ENCODE measurements at regions not wholly inside any gene's neighbourhood (a gene's known extent, or its start where the extent isn't known, plus 50 kb on each side); places are given as distances from the start of the nearest gene placed in this dataset.
A peak's percentile ranks its signal among the peaks of the same experiment; 100 is the strongest.

DNA sequence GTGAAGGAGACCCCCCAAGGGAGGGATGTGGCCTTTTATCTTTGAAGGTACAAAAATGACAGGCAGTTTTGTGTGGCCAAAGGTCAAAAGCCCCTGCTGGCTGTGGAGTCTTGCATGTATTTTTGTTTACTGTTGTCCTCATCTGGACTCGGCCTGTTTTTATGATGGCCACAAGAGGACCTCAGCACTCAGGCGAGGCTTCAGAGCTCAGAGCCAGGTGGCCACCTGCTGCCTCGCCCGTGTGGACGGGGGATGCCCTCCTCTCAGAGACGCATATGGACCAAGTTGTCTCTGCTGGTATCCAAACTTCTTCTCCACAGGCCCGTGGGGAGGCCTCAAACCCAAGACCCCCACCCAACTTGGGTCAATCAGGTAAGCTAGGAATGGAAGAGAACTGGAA is 118.2 kb downstream of the DACT2 start:
- TF ChIP-seq, protein P1, sequence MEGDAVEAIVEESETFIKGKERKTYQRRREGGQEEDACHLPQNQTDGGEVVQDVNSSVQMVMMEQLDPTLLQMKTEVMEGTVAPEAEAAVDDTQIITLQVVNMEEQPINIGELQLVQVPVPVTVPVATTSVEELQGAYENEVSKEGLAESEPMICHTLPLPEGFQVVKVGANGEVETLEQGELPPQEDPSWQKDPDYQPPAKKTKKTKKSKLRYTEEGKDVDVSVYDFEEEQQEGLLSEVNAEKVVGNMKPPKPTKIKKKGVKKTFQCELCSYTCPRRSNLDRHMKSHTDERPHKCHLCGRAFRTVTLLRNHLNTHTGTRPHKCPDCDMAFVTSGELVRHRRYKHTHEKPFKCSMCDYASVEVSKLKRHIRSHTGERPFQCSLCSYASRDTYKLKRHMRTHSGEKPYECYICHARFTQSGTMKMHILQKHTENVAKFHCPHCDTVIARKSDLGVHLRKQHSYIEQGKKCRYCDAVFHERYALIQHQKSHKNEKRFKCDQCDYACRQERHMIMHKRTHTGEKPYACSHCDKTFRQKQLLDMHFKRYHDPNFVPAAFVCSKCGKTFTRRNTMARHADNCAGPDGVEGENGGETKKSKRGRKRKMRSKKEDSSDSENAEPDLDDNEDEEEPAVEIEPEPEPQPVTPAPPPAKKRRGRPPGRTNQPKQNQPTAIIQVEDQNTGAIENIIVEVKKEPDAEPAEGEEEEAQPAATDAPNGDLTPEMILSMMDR (conservative IDR thresholded peaks at IDR 0.05) = peak; percentile 77
- WGBS, 2 experiments (ENCODE audit: insufficient coverage in 1 of 2, insufficient read length in 1 of 2) = 42 to 48% methylated on average over 4 to 7 of the region's 7 CpGs
- no peak overlapping the region for H3K4me3 Mint-ChIP-seq
- no peak overlapping the region for H3K4me3 ChIP-seq (ENCODE audit: low read length)
- no peak overlapping the region for H3K27ac ChIP-seq (ENCODE audit: low read depth, low read length)
- peaks cover 13% of the 10 kb centered on the region for H3K4me1 Mint-ChIP-seq
- no peaks in the 10 kb centered on the region for H3K36me3 Mint-ChIP-seq (ENCODE audit: low read depth)
- H3K9me3 Mint-ChIP-seq = peaks cover 7% of the 10 kb centered on the region
- H3K4me1 ChIP-seq (ENCODE audit: control insufficient read depth, insufficient read depth, low read length) = peaks cover 5% of the 10 kb centered on the region
- H3K27me3 ChIP-seq (ENCODE audit: control insufficient read depth, insufficient read depth, low read length, poor library complexity, severe bottlenecking) = no peaks in the 10 kb centered on the region
- H3K9ac ChIP-seq (ENCODE audit: extremely low read depth, low read length, poor library complexity, severe bottlenecking) = no peak overlapping the region
- peaks cover 8% of the 10 kb centered on the region for H3K27me3 Mint-ChIP-seq (ENCODE audit: insufficient read depth)
- peaks cover 6% of the 10 kb centered on the region for H3K9me3 ChIP-seq (ENCODE audit: control insufficient read depth, low read length)
- peak overlapping the region; percentile 41 for H3K27ac Mint-ChIP-seq
- DNase-seq = peak; percentile 79
- H3K36me3 ChIP-seq (ENCODE audit: control insufficient read depth, insufficient read depth, low read length) = no peaks in the 10 kb centered on the region

DNA sequence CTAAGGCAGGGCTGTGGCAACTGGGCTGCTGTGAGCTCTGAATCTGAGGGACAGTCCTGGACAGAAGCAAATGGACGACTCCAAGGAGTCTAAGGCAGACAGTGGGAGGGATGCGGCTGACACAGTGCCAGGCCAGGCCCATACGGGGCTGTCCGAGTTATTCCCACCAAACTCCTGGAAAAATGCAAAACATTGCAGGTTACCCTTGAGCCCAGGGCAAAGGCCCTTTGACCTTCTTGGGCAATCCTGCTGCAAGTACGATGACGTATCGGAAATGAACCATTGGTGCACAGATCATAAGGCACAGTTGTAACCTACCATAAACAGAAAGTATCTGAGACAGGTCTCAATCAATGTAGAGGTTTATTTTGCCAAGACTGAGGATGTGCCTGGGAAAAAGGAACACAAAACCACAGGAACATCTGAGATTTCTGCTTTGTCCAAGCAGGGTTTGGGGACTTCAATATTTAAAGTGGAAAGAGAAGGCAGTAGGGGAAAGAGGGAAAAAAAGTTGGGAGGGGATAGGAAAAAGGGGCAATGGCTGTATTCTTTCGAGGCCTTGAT is 118.9 kb downstream of the DACT2 start:
- H3K9me3 Mint-ChIP-seq = peaks cover 4% of the 10 kb centered on the region
- no peak overlapping the region for H3K27ac ChIP-seq (ENCODE audit: low read depth, low read length)
- no peak overlapping the region for H3K27ac Mint-ChIP-seq
- H3K4me3 ChIP-seq (ENCODE audit: low read length) = no peak overlapping the region
- peaks cover 3% of the 10 kb centered on the region for H3K27me3 Mint-ChIP-seq (ENCODE audit: insufficient read depth)
- no peak for DNase-seq
- no peaks in the 10 kb centered on the region for H3K36me3 Mint-ChIP-seq (ENCODE audit: low read depth)
- H3K27me3 ChIP-seq (ENCODE audit: control insufficient read depth, insufficient read depth, low read length, poor library complexity, severe bottlenecking) = no peaks in the 10 kb centered on the region
- H3K4me3 Mint-ChIP-seq = no peak overlapping the region
- H3K4me1 ChIP-seq (ENCODE audit: control insufficient read depth, insufficient read depth, low read length) = peaks cover 5% of the 10 kb centered on the region
- TF ChIP-seq, protein P1 (conservative IDR thresholded peaks at IDR 0.05) = no peak
- H3K9me3 ChIP-seq (ENCODE audit: control insufficient read depth, low read length) = peaks cover 6% of the 10 kb centered on the region
- peak overlapping the region; percentile 4 for H3K9ac ChIP-seq (ENCODE audit: extremely low read depth, low read length, poor library complexity, severe bottlenecking)
- peaks cover 13% of the 10 kb centered on the region for H3K4me1 Mint-ChIP-seq
- 92 to 96% methylated on average over 8 of the region's 8 CpGs for WGBS, 2 experiments (ENCODE audit: insufficient coverage in 1 of 2, insufficient read length in 1 of 2)
- H3K36me3 ChIP-seq (ENCODE audit: control insufficient read depth, insufficient read depth, low read length) = no peaks in the 10 kb centered on the region

DNA sequence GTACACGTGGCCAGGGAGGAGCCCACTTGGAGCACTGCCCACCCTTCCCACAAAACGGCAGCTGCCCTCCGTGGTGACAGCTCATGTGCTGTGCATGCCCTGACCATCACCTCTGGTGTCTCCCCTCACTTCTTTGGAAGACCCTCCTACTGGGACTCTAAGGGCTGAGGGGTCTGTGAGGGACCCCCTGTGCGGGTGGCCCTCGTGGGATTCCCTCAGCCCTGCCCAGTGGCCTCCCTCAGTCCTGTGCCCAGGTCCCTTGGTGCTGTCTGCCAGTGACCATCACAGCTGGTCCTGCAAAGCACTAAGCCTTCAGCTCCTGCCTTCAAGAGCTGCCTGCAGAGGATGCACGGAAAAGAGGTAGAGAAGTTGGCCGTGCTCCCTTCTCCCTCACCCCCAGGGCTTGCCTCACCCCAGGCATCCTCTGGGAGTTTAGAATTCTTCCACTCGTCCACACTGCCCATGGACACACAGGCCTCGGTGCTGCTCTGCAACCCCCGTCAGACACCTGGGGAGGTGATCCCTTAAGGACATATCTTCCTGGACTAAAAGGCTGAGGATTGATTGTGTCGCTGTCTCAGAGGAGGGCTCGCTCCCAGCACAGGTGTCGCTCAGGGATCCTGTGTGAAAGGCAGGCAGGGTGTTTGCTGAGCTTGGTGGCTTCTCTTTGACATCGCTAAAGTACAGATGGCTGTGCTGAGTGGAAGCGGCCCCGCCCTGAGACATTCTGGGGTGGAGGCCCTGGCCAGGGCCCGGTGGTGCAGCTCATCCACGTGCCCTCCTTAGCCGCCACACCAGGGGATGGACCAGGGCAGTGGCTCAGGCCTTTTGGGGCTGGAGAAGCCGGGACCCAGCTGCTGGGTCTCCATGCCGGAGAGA is 119.5 kb upstream of the FRMD1 start:
- H3K9me3 Mint-ChIP-seq = no peaks in the 10 kb centered on the region
- WGBS, 2 experiments (ENCODE audit: insufficient coverage in 1 of 2, insufficient read length in 1 of 2) = 86 to 87% methylated on average over 16 to 21 of the region's 21 CpGs
- no peaks in the 10 kb centered on the region for H3K36me3 Mint-ChIP-seq (ENCODE audit: low read depth)
- no peaks in the 10 kb centered on the region for H3K27me3 Mint-ChIP-seq (ENCODE audit: insufficient read depth)
- H3K4me3 Mint-ChIP-seq = no peak overlapping the region
- Histone ChIP-seq H3K36me3 (ENCODE audit: control insufficient read depth, insufficient read depth, low read length) (no peaks in the 10 kb centered on the region), H3K27ac (ENCODE audit: low read depth, low read length) (no peak overlapping the region), H3K4me1 (ENCODE audit: control insufficient read depth, insufficient read depth, low read length) (peaks cover 5% of the 10 kb centered on the region), H3K9ac (ENCODE audit: extremely low read depth, low read length, poor library complexity, severe bottlenecking) (no peak overlapping the region), H3K27me3 (ENCODE audit: control insufficient read depth, insufficient read depth, low read length, poor library complexity, severe bottlenecking) (no peaks in the 10 kb centered on the region), H3K4me3 (ENCODE audit: low read length) (no peak overlapping the region), H3K9me3 (ENCODE audit: control insufficient read depth, low read length) (peaks cover 6% of the 10 kb centered on the region)
- TF ChIP-seq, protein P1 (conservative IDR thresholded peaks at IDR 0.05) = no peak
- no peak overlapping the region for H3K27ac Mint-ChIP-seq
- H3K4me1 Mint-ChIP-seq = peaks cover 21% of the 10 kb centered on the region
- DNase-seq = peak; percentile 38

Data from endodermal cell (in vitro differentiated cells).